Fibroblast of lung (primary cell): ENCODE measurements at regions not wholly inside any gene's neighbourhood (a gene's known extent, or its start where the extent isn't known, plus 50 kb on each side); places are given as distances from the start of the nearest gene placed in this dataset.

ENCODE experiments used
- DNase-seq, 2 donors: peaks; one replicate each; pipeline versions ENCODE4 v3.0.0 to v3.0.0-alpha.2; 2010; ENCODE audit warnings: low read depth in 2 of 2
- H2AFZ ChIP-seq: 2 replicates; pipeline ENCODE4 v1.5.1; 2012; ENCODE audit warnings: low read length, control low read depth, inconsistent platforms
- H3K27ac ChIP-seq: 2 replicates; pipeline ENCODE4 v1.5.1; 2011; ENCODE audit warnings: low read length, control low read depth; ENCODE audit not compliant: insufficient read depth
- H3K27me3 ChIP-seq: 2 replicates; pipeline ENCODE4 v1.5.1; 2011; ENCODE audit warnings: mild to moderate bottlenecking, low read length; ENCODE audit not compliant: control insufficient read depth, insufficient read depth
- H3K36me3 ChIP-seq: 2 replicates; pipeline ENCODE4 v1.5.1; 2011; ENCODE audit warnings: low read length; ENCODE audit not compliant: control insufficient read depth, insufficient read depth
- H3K4me1 ChIP-seq: 2 replicates; pipeline ENCODE4 v1.5.1; 2011; ENCODE audit warnings: low read length; ENCODE audit not compliant: control insufficient read depth, insufficient read depth; ENCODE audit errors: extremely low read depth
- H3K4me2 ChIP-seq: 2 replicates; pipeline ENCODE4 v1.5.1; 2011; ENCODE audit warnings: low read length, control low read depth; ENCODE audit not compliant: insufficient read depth; ENCODE audit errors: extremely low read depth
- H3K4me3 ChIP-seq, 4 experiments: fragments of 200-600 bp in 1 of 4; sonication (generic) in 1 of 4; replicated peaks in 1 of 4; 2 replicates each; pipeline ENCODE4 v1.5.1; 2011 to 2016; ENCODE audit warnings: low read length in 4 of 4, low read depth in 3 of 4, mild to moderate bottlenecking in 3 of 4, control low read depth in 2 of 4, inconsistent platforms in 1 of 4, mixed read lengths in 1 of 4; ENCODE audit not compliant: insufficient read depth in 1 of 4; ENCODE audit errors: control extremely low read depth in 1 of 4
- H3K79me2 ChIP-seq: 2 replicates; pipeline ENCODE4 v1.5.1; 2012; ENCODE audit warnings: mild to moderate bottlenecking, low read length, inconsistent platforms; ENCODE audit not compliant: control insufficient read depth, insufficient read depth
- H3K9ac ChIP-seq: 2 replicates; pipeline ENCODE4 v1.5.1; 2011; ENCODE audit warnings: mild to moderate bottlenecking, low read length, control low read depth; ENCODE audit not compliant: insufficient read depth
- H3K9me3 ChIP-seq: 2 replicates; pipeline ENCODE4 v1.5.1; 2012; ENCODE audit warnings: low read depth, low read length; ENCODE audit not compliant: control insufficient read depth, insufficient read depth
- H4K20me1 ChIP-seq: 2 replicates; pipeline ENCODE4 v1.5.1; 2011; ENCODE audit warnings: low read length; ENCODE audit not compliant: control insufficient read depth, insufficient read depth; ENCODE audit errors: extremely low read depth
- CTCF ChIP-seq, 2 donors: IDR thresholded peaks in 1 of 2; conservative IDR thresholded peaks in 1 of 2; 1 replicate in 1 of 2; 2 replicates in 1 of 2; pipeline ENCODE4 v1.5.1; 2011 to 2012; ENCODE audit warnings: low read length in 2 of 2, control low read depth in 1 of 2, inconsistent platforms in 1 of 2, low read depth in 1 of 2, mild to moderate bottlenecking in 1 of 2
- EZH2 ChIP-seq: IDR thresholded peaks from 2 replicates; pipeline ENCODE4 v1.5.1; 2012; ENCODE audit warnings: low read length, control low read depth, mild to moderate bottlenecking; ENCODE audit errors: missing control alignments

GRCh38 chr10:43814663-43815062 is 166.0 kb upstream of the ZNF32 start:
- Histone ChIP-seq H3K9me3 (no peaks in the 10 kb centered on the region), H3K9ac (no peak overlapping the region), H3K36me3 (no peaks in the 10 kb centered on the region), H2AFZ (no peak overlapping the region), H4K20me1 (no peaks in the 10 kb centered on the region), H3K27me3 (no peaks in the 10 kb centered on the region), H3K4me3 (no peak overlapping the region), H3K4me2 (no peak overlapping the region), H3K4me1 (peaks cover 9% of the 10 kb centered on the region), H3K79me2 (no peaks in the 10 kb centered on the region), H3K27ac (no peak overlapping the region)
- DNase-seq = peak in 1 of 2 donors; percentile 67
- no peak for TF ChIP-seq CTCF (conservative IDR thresholded peaks at IDR 0.05 in 1 of 2, IDR thresholded peaks at IDR 0.05 in 1 of 2; ENCODE audit: low read depth in 1 of 2, low read length in 2 of 2)
- TF ChIP-seq EZH2 = no peak

- no peak overlapping the region for H2AFZ ChIP-seq
- H3K9me3 ChIP-seq = no peaks in the 10 kb centered on the region
- DNase-seq = no peak
- H3K79me2 ChIP-seq = no peaks in the 10 kb centered on the region
- no peak overlapping the region for H3K4me2 ChIP-seq
- no peaks in the 10 kb centered on the region for H3K27me3 ChIP-seq
- no peaks in the 10 kb centered on the region for H4K20me1 ChIP-seq
- H3K4me1 ChIP-seq = peaks cover 13% of the 10 kb centered on the region
- no peaks in the 10 kb centered on the region for H3K36me3 ChIP-seq
- H3K9ac ChIP-seq = no peak overlapping the region
- H3K27ac ChIP-seq = no peak overlapping the region
- no peak overlapping the region for H3K4me3 ChIP-seq
- TF ChIP-seq CTCF (conservative IDR thresholded peaks at IDR 0.05 in 1 of 2, IDR thresholded peaks at IDR 0.05 in 1 of 2; ENCODE audit: low read depth in 1 of 2, low read length in 2 of 2) (no peak), EZH2 (no peak)
These were observed 163.2 kb upstream of the ZNF32 start for GRCh38 chr10:43811871-43812270.

- peak; percentile 83 to 97 for DNase-seq
- Histone ChIP-seq H3K36me3 (no peaks in the 10 kb centered on the region), H3K4me2 (peak overlapping the region; percentile 37), H3K4me3 (no peak overlapping the region), H2AFZ (no peak overlapping the region), H3K27ac (peak overlapping the region; percentile 6), H3K27me3 (peaks cover 4% of the 10 kb centered on the region), H4K20me1 (no peaks in the 10 kb centered on the region), H3K4me1 (peaks cover 5% of the 10 kb centered on the region), H3K9me3 (no peaks in the 10 kb centered on the region), H3K79me2 (no peaks in the 10 kb centered on the region), H3K9ac (no peak overlapping the region)
- TF ChIP-seq EZH2 (no peak), CTCF (conservative IDR thresholded peaks at IDR 0.05 in 1 of 2, IDR thresholded peaks at IDR 0.05 in 1 of 2; ENCODE audit: low read depth in 1 of 2, low read length in 2 of 2) (no peak)
These were observed 160.7 kb upstream of the ZNF32 start for GRCh38 chr10:43809211-43809930.
